KMS-11 (cell line): ENCODE measurements at regions not wholly inside any gene's neighbourhood (a gene's known extent, or its start where the extent isn't known, plus 50 kb on each side); places are given as distances from the start of the nearest gene placed in this dataset.

Source experiments
- H2AFZ ChIP-seq: fragments of 200-600 bp; sonication (generic); 2 replicates; pipeline ENCODE4 v1.6.1; 2016; ENCODE audit warnings: antibody characterized with exemption, mixed run types, low read depth
- H3K27ac ChIP-seq: fragments of 200-600 bp; sonication (generic); 2 replicates; pipeline ENCODE4 v1.6.1; 2016; ENCODE audit warnings: mild to moderate bottlenecking, mixed run types
- H3K27me3 ChIP-seq: fragments of 200-600 bp; sonication (generic); 2 replicates; pipeline ENCODE4 v1.6.1; 2017; ENCODE audit warnings: mild to moderate bottlenecking, low read depth, mixed run types, moderate library complexity; ENCODE audit not compliant: insufficient read depth
- H3K36me3 ChIP-seq: fragments of 200-600 bp; sonication (generic); 2 replicates; pipeline ENCODE4 v1.6.1; 2017; ENCODE audit warnings: mild to moderate bottlenecking, mixed run types; ENCODE audit not compliant: insufficient read depth
- H3K4me1 ChIP-seq: fragments of 200-600 bp; sonication (generic); 2 replicates; pipeline ENCODE4 v1.6.1; 2016; ENCODE audit warnings: mild to moderate bottlenecking, low read depth, mixed run types; ENCODE audit not compliant: poor library complexity, severe bottlenecking
- H3K4me2 ChIP-seq: fragments of 200-600 bp; sonication (generic); 2 replicates; pipeline ENCODE4 v1.7.0; 2016; ENCODE audit warnings: mild to moderate bottlenecking, mixed run types
- H3K4me3 ChIP-seq: fragments of 200-600 bp; sonication (generic); IDR thresholded peaks from 2 replicates; pipeline ENCODE4 v1.6.1; 2017; ENCODE audit warnings: low read depth, low read length, mixed read lengths; ENCODE audit not compliant: insufficient read depth
- H3K79me2 ChIP-seq: fragments of 200-600 bp; sonication (generic); 2 replicates; pipeline ENCODE4 v1.6.1; 2016; ENCODE audit warnings: low read depth, mixed run types; ENCODE audit not compliant: insufficient read depth
- H3K9ac ChIP-seq: fragments of 200-600 bp; sonication (generic); 2 replicates; pipeline ENCODE4 v1.6.1; 2016; ENCODE audit warnings: mild to moderate bottlenecking, mixed run types
- H4K20me1 ChIP-seq: fragments of 200-600 bp; sonication (generic); 2 replicates; pipeline ENCODE4 v1.6.1; 2016; ENCODE audit warnings: mild to moderate bottlenecking, mixed run types; ENCODE audit not compliant: insufficient read depth
- CTCF ChIP-seq: fragments of 200-600 bp; sonication (generic); conservative IDR thresholded peaks from 2 replicates; pipeline ENCODE4 v1.6.1; 2017; ENCODE audit warnings: low read depth, mild to moderate bottlenecking, antibody characterized with exemption, low read length, moderate library complexity, mixed read lengths

GRCh38 chr11:8828580-8829361 lies 82.2 kb upstream of the AKIP1 start:
- Histone ChIP-seq H4K20me1 (no peaks in the 10 kb centered on the region), H3K9ac (no peak overlapping the region), H3K27me3 (no peaks in the 10 kb centered on the region), H3K36me3 (no peaks in the 10 kb centered on the region), H3K4me1 (no peaks in the 10 kb centered on the region), H3K79me2 (no peaks in the 10 kb centered on the region), H2AFZ (no peak overlapping the region), H3K27ac (no peak overlapping the region), H3K4me2 (no peak overlapping the region), H3K4me3 (no peak overlapping the region)
- no peak for TF ChIP-seq CTCF

DNA sequence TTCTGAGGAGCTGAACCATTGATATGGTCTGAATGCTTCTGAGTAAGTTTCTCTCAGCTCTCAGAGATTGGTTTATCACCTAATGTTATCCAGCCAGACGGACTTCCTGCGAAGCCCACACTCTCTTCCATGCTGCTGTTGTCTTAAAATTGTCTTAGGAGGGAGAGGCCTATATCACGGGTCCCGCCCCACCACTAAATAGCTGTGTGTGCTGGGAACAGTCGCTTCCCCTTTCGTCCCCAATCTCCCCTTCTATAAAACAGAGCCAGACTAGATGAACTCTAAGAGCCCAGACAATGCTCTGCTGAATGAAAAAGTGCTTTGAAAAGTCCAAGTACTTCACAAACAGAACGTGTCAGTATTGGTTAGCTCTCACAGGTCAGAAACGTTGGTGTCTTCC lies 81.4 kb upstream of the AKIP1 start:
- H3K4me2 ChIP-seq, result no peak overlapping the region

GRCh38 chr11:8830641-8831040 lies 80.3 kb upstream of the AKIP1 start:
- Histone ChIP-seq H3K27me3 (no peaks in the 10 kb centered on the region), H3K4me2 (no peak overlapping the region), H3K79me2 (no peaks in the 10 kb centered on the region), H3K9ac (no peak overlapping the region), H3K36me3 (no peaks in the 10 kb centered on the region), H2AFZ (no peak overlapping the region), H4K20me1 (no peaks in the 10 kb centered on the region), H3K4me1 (no peaks in the 10 kb centered on the region), H3K4me3 (no peak overlapping the region), H3K27ac (no peak overlapping the region)
- no peak for TF ChIP-seq CTCF

More for the DNA sequence above, 81.4 kb upstream of the AKIP1 start:
- Histone ChIP-seq H2AFZ (no peak overlapping the region), H3K36me3 (no peaks in the 10 kb centered on the region), H3K4me1 (no peaks in the 10 kb centered on the region), H3K27ac (no peak overlapping the region), H3K4me3 (no peak overlapping the region), H3K9ac (no peak overlapping the region), H4K20me1 (no peaks in the 10 kb centered on the region), H3K27me3 (no peaks in the 10 kb centered on the region), H3K79me2 (no peaks in the 10 kb centered on the region)
- TF ChIP-seq CTCF, result no peak

GRCh38 chr11:8831861-8832260 lies 79.1 kb upstream of the AKIP1 start:
- no peak overlapping the region for H3K9ac ChIP-seq
- no peak overlapping the region for H3K4me2 ChIP-seq
- no peaks in the 10 kb centered on the region for H3K4me1 ChIP-seq
- H3K36me3 ChIP-seq, result no peaks in the 10 kb centered on the region
- H3K27ac ChIP-seq, result no peak overlapping the region
- H3K27me3 ChIP-seq, result no peaks in the 10 kb centered on the region
- no peak overlapping the region for H3K4me3 ChIP-seq
- no peak for TF ChIP-seq CTCF
- H3K79me2 ChIP-seq, result no peaks in the 10 kb centered on the region
- no peaks in the 10 kb centered on the region for H4K20me1 ChIP-seq
- H2AFZ ChIP-seq, result no peak overlapping the region
